ENCODE measurements at regions not wholly inside any gene's neighbourhood (a gene's known extent, or its start where the extent isn't known, plus 50 kb on each side); places are given as distances from the start of the nearest gene placed in this dataset.

- H2AFZ ChIP-seq: no peak overlapping the region
- no peak for TF ChIP-seq EZH2 (IDR thresholded peaks at IDR 0.05; ENCODE audit: borderline replicate concordance)
- no peak for TF ChIP-seq CTCF (IDR thresholded peaks at IDR 0.05; ENCODE audit: poor library complexity)
- TF ChIP-seq EZH2phosphoT487 (IDR thresholded peaks at IDR 0.05; ENCODE audit: low read depth, severe bottlenecking, unreplicated experiment): no peak
- no peaks in the 10 kb centered on the region for H3K36me3 ChIP-seq (replicated peaks; ENCODE audit: insufficient read depth, low read depth)
- no peaks in the 10 kb centered on the region for H3K79me2 ChIP-seq
- no peak overlapping the region for H3K27ac ChIP-seq
- H3K4me3 ChIP-seq: no peak overlapping the region
- no peaks in the 10 kb centered on the region for H3K9me3 ChIP-seq (ENCODE audit: low read depth)
- no peaks in the 10 kb centered on the region for H3K27me3 ChIP-seq
- H3K4me1 ChIP-seq (ENCODE audit: insufficient read depth): no peaks in the 10 kb centered on the region
- H4K20me1 ChIP-seq (ENCODE audit: insufficient read depth, poor library complexity, severe bottlenecking): no peaks in the 10 kb centered on the region
- 62% methylated on average over 4 of the region's 4 CpGs for WGBS (ENCODE audit: low lambda C conversion rate, missing lambda C conversion rate)
- DNase-seq (ENCODE audit: low spot score): no peak
- no peak overlapping the region for H3K4me2 ChIP-seq
- no peaks in the 10 kb centered on the region for H3K9me2 ChIP-seq (replicated peaks; ENCODE audit: insufficient read depth)
Measured at GRCh38 chr6:96716221-96716620, 121.1 kb downstream of the GPR63 start.

- H3K4me3 ChIP-seq: no peak overlapping the region
- DNase-seq (ENCODE audit: low spot score): no peak
- no peak for TF ChIP-seq EZH2phosphoT487 (IDR thresholded peaks at IDR 0.05; ENCODE audit: low read depth, severe bottlenecking, unreplicated experiment)
- no peak for TF ChIP-seq EZH2 (IDR thresholded peaks at IDR 0.05; ENCODE audit: borderline replicate concordance)
- TF ChIP-seq CTCF (IDR thresholded peaks at IDR 0.05; ENCODE audit: poor library complexity): no peak
- H3K9me3 ChIP-seq (ENCODE audit: low read depth): no peaks in the 10 kb centered on the region
- no peak overlapping the region for H2AFZ ChIP-seq
- H3K79me2 ChIP-seq: no peaks in the 10 kb centered on the region
- WGBS (ENCODE audit: low lambda C conversion rate, missing lambda C conversion rate): 82% methylated on average over 1 of the region's 1 CpG
- H3K27ac ChIP-seq: no peak overlapping the region
- no peaks in the 10 kb centered on the region for H4K20me1 ChIP-seq (ENCODE audit: insufficient read depth, poor library complexity, severe bottlenecking)
- H3K4me1 ChIP-seq (ENCODE audit: insufficient read depth): no peaks in the 10 kb centered on the region
- H3K27me3 ChIP-seq: no peaks in the 10 kb centered on the region
- no peaks in the 10 kb centered on the region for H3K36me3 ChIP-seq (replicated peaks; ENCODE audit: insufficient read depth, low read depth)
- no peaks in the 10 kb centered on the region for H3K9me2 ChIP-seq (replicated peaks; ENCODE audit: insufficient read depth)
- no peak overlapping the region for H3K4me2 ChIP-seq
Measured at GRCh38 chr6:96715608-96716007, 121.7 kb downstream of the GPR63 start.

GRCh38 chr6:96704713-96705112 lies 132.6 kb downstream of the GPR63 start:
- Histone ChIP-seq H3K4me1 (ENCODE audit: insufficient read depth) (no peaks in the 10 kb centered on the region), H3K9me2 (replicated peaks; ENCODE audit: insufficient read depth) (no peaks in the 10 kb centered on the region), H2AFZ (no peak overlapping the region), H3K4me3 (no peak overlapping the region), H4K20me1 (ENCODE audit: insufficient read depth, poor library complexity, severe bottlenecking) (no peaks in the 10 kb centered on the region), H3K27ac (no peak overlapping the region), H3K9me3 (ENCODE audit: low read depth) (no peaks in the 10 kb centered on the region), H3K79me2 (no peaks in the 10 kb centered on the region), H3K27me3 (no peaks in the 10 kb centered on the region), H3K36me3 (replicated peaks; ENCODE audit: insufficient read depth, low read depth) (no peaks in the 10 kb centered on the region), H3K4me2 (no peak overlapping the region)
- TF ChIP-seq CTCF (IDR thresholded peaks at IDR 0.05; ENCODE audit: poor library complexity): no peak
- no peak for TF ChIP-seq EZH2phosphoT487 (IDR thresholded peaks at IDR 0.05; ENCODE audit: low read depth, severe bottlenecking, unreplicated experiment)
- no peak for TF ChIP-seq EZH2 (IDR thresholded peaks at IDR 0.05; ENCODE audit: borderline replicate concordance)
- no peak for DNase-seq (ENCODE audit: low spot score)
- WGBS (ENCODE audit: low lambda C conversion rate, missing lambda C conversion rate): 58% methylated on average over 2 of the region's 2 CpGs

- Histone ChIP-seq H3K4me1 (ENCODE audit: insufficient read depth) (no peaks in the 10 kb centered on the region), H3K9me2 (replicated peaks; ENCODE audit: insufficient read depth) (no peaks in the 10 kb centered on the region), H3K27me3 (no peaks in the 10 kb centered on the region), H3K9me3 (ENCODE audit: low read depth) (no peaks in the 10 kb centered on the region), H2AFZ (no peak overlapping the region), H3K27ac (no peak overlapping the region), H3K36me3 (replicated peaks; ENCODE audit: insufficient read depth, low read depth) (no peaks in the 10 kb centered on the region), H3K4me2 (no peak overlapping the region), H3K4me3 (no peak overlapping the region), H3K79me2 (no peaks in the 10 kb centered on the region), H4K20me1 (ENCODE audit: insufficient read depth, poor library complexity, severe bottlenecking) (no peaks in the 10 kb centered on the region)
- 62% methylated on average over 4 of the region's 4 CpGs for WGBS (ENCODE audit: low lambda C conversion rate, missing lambda C conversion rate)
- TF ChIP-seq EZH2 (IDR thresholded peaks at IDR 0.05; ENCODE audit: borderline replicate concordance): no peak
- TF ChIP-seq EZH2phosphoT487 (IDR thresholded peaks at IDR 0.05; ENCODE audit: low read depth, severe bottlenecking, unreplicated experiment): no peak
- no peak for TF ChIP-seq CTCF (IDR thresholded peaks at IDR 0.05; ENCODE audit: poor library complexity)
- no peak for DNase-seq (ENCODE audit: low spot score)
Measured at GRCh38 chr6:96702626-96703025, 134.7 kb downstream of the GPR63 start.
